Stomach (tissue), 4 donors: ENCODE measurements at regions not wholly inside any gene's neighbourhood (a gene's known extent, or its start where the extent isn't known, plus 50 kb on each side); places are given as distances from the start of the nearest gene placed in this dataset.

Source experiments
- EP300 ChIP-seq: sonication (generic); formaldehyde crosslinking; IDR thresholded peaks from one replicate; pipeline ENCODE4 v1.6.1; 2017; ENCODE audit warnings: antibody characterized with exemption
- POLR2A ChIP-seq, 4 donors: fragments of 450-650 bp; IDR thresholded peaks; one replicate each; pipeline ENCODE4 v1.6.1; 2016; ENCODE audit warnings: antibody characterized with exemption in 4 of 4, control low read depth in 2 of 4, mild to moderate bottlenecking in 1 of 4, moderate library complexity in 1 of 4
- POLR2AphosphoS5 ChIP-seq, 3 donors: sonication (generic); formaldehyde crosslinking; IDR thresholded peaks; one replicate each; pipeline ENCODE4 v1.6.1; 2016; ENCODE audit warnings: antibody characterized with exemption in 3 of 3
- TF ChIP-seq, protein P1 (sequence below), 7 experiments: fragments of 450-650 bp in 4 of 7; fragments of 200-600 bp in 3 of 7; sonication (generic) in 3 of 7; IDR thresholded peaks; one replicate each; pipeline ENCODE4 v1.5.1; 2016 to 2019; ENCODE audit warnings: antibody characterized with exemption in 7 of 7, control low read depth in 2 of 7, mild to moderate bottlenecking in 1 of 7

DNA sequence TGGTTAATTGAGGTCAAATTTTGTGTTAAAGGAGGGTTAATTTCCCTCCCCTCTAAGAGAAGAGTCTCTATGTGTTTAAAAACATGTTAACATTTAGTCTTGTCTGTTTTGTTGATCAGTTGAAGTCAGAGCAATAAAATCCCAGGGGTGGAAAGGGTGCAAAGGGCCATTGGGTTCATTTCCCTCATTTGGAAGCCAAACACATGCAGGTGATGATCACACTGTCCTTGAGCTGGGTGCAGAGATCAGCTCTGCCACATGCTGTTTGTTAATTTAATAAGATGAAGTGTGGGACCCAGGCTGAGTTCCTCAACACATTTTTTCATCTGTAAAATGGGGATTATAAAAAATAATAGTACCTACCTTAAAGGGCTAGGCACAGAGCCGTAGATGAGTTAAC lies 260.9 kb downstream of the LPIN1 start:
- TF ChIP-seq, protein P1, sequence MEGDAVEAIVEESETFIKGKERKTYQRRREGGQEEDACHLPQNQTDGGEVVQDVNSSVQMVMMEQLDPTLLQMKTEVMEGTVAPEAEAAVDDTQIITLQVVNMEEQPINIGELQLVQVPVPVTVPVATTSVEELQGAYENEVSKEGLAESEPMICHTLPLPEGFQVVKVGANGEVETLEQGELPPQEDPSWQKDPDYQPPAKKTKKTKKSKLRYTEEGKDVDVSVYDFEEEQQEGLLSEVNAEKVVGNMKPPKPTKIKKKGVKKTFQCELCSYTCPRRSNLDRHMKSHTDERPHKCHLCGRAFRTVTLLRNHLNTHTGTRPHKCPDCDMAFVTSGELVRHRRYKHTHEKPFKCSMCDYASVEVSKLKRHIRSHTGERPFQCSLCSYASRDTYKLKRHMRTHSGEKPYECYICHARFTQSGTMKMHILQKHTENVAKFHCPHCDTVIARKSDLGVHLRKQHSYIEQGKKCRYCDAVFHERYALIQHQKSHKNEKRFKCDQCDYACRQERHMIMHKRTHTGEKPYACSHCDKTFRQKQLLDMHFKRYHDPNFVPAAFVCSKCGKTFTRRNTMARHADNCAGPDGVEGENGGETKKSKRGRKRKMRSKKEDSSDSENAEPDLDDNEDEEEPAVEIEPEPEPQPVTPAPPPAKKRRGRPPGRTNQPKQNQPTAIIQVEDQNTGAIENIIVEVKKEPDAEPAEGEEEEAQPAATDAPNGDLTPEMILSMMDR (IDR thresholded peaks at IDR 0.05): no peak
- no peak for TF ChIP-seq POLR2A (IDR thresholded peaks at IDR 0.05)
- no peak for TF ChIP-seq POLR2AphosphoS5 (IDR thresholded peaks at IDR 0.05)
- TF ChIP-seq EP300: no peak
